ENCODE measurements at regions not wholly inside any gene's neighbourhood (a gene's known extent, or its start where the extent isn't known, plus 50 kb on each side); places are given as distances from the start of the nearest gene placed in this dataset.

DNA sequence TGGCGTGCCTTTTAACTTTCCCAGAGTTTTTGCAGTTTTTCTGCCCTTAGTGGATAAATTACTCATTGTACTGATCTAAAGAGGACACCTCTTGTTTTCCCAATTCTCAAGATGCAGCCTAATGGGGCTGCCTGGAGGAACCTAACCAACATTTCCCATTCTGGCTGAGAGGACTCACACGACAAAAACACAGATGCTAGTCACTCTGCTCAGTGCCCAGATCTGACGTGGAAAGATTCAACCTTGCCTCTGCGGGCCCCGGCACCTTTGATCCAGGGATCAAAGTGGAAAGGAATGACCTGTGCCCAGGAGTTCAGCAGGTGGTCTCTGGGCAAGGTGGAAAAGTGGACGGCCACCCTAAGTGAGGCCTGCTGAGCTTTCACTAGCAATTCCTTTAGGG is 162.4 kb upstream of the FMN2 start:
- DNase-seq (ENCODE audit: extremely low read depth in 1 of 11, low read depth in 9 of 11, low spot score in 4 of 11): no peak

DNA sequence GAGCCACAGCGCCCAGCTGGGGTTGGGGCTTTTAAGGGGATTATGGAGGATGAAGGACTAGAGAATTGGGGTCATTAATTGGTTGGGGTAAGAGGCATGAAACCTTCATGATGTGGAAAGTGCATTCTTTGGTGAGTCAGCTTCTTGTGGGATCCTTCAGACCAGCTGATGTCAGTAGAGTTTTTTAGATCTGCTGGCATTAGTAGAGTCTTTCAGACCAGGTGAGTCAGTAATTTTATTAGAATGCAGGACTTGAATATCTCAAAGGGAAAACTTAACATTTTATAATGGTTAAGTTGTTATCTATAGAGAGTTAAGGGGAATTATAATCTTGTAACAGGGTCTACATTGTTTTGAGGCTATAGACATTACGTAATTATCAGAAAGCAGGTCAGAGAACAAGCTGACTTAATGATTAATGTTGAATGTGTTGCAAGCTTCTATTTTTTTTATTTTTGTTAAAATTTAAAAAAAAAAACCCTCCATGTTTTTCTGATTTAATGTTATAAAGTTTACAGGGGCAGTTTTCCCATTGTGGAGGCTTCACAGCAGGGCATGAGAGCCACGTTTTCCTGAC is 160.9 kb upstream of the FMN2 start:
- no peak for DNase-seq (ENCODE audit: extremely low read depth in 1 of 11, low read depth in 9 of 11, low spot score in 4 of 11)

DNA sequence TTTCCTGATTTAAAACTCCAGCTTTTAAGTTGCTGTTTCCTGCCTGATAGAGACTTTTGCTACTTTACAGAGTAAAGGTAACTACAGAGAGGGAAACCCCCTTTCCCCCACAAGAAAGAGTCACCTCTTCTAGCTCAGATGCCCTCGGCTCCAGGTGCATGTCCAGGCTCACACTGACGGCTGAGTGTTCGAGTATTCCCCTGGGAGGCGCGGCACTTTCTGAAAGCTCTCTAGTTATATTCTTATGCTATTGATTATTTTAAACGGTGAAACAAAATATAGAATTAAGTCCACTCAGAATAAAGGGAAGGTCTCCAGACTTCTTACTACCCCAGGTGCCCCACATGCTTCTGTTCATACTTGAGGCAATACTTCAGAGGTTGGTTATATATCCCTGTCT is 160.3 kb upstream of the FMN2 start:
- no peak for DNase-seq (ENCODE audit: extremely low read depth in 1 of 11, low read depth in 9 of 11, low spot score in 4 of 11)

DNA sequence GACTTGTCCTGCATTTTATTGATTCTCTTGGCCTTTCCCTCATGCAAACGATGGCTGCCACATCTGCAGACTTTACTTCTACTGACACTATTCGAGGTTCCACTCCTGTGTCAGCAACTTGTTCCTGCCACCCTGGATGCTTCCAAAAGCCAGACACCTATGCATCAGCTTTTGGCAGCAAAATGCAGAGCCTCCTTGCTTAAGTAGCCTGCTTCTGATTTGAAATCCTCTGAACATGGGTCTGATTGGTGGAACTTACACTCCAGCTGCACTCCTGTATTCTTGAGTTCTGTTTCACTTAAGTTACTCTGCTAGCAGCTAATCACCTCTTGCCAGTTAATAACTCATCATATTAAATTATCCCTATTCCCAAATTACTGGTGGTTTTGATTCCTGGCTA is 152.1 kb upstream of the FMN2 start:
- DNase-seq (ENCODE audit: extremely low read depth in 1 of 11, low read depth in 9 of 11, low spot score in 4 of 11): no peak

DNA sequence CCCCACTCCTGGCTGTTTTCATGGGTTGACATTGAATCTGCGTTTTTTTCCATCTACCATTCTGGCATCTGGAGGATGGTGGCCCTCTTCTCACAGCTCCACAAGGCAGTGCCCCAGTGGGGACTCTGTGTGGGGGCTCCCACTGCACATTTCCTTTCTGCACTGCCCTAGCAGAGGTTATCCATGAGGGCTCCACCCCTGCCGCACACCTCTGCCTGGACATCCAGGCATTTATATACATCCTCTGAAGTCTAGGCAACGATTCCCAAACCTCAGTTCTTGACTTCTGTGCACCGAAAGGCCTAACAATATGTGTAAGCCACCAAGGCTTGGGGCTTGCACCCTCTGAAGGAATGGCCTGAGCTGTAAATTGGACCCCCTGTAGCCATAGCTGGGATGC is 147.9 kb upstream of the FMN2 start:
- no peak for DNase-seq (ENCODE audit: extremely low read depth in 1 of 11, low read depth in 9 of 11, low spot score in 4 of 11)

DNA sequence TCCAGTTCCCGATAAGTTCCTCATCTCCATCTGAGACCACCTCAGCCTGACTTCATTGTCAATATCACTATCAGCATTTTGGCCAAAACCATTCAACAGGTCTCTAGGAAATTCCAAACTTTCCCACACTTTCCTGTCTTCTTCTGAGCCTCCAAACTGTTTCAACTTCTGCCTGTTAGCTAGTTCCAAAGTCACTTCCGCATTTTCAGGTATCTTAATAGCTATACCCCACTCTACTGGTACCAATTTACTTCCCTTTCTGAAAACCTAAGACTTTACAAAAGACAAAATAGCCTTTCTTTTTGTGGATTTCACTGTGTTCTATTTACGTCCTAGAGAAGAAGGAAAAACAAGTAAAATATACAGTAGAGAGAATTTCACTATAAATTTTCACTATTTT is 147.0 kb upstream of the FMN2 start:
- no peak for DNase-seq (ENCODE audit: extremely low read depth in 1 of 11, low read depth in 9 of 11, low spot score in 4 of 11)

DNA sequence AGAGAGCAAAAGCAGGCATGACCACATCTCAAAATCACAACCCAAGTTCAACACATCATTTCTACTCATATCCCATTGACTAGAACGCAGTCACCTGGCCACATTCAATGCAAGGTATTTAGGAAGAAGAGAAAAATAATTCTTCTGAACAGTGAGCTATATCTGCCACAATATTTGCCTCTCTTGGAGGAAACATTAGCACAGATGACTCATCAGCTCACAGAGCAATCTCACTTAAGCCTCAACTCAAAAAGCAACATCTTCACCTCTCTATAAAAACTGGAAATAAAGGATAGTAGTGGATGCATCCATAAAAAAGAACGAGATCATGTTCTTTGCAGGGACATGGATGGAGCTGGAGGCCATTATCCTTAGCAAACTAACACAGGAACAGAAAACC is 143.9 kb upstream of the FMN2 start:
- no peak for DNase-seq (ENCODE audit: extremely low read depth in 1 of 11, low read depth in 9 of 11, low spot score in 4 of 11)

DNA sequence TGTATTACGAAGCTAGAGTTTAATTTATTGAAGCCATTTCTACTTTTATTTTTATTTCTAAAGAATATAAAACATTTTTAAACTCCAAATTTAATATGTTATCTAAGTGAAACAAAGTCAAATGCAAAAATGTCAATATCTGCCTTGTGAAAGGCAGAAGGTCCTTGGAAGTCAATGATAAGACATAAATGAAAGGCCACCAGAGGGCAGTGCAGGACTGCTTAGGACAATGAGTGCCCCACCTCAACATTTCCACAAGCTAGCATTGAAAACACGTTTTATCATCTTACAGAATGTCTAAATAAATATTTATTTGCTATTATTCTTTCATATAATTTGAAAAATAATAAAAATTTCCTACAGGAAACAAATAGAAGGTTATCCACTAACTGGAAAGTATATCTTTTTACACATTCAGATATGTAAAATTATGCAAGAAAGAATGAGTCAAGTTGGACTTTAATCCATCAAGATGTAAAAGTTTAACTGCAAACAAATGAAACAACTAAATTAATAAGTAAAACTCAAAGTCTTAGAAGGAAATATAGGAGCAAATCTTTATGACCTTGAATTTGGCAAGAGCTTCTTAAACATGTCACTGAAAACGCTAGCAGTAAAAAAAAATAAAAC is 140.1 kb upstream of the FMN2 start:
- peak in 9 of 11 donors; percentile 41 to 72 (median 59) for DNase-seq (ENCODE audit: extremely low read depth in 1 of 11, low read depth in 9 of 11, low spot score in 4 of 11)

DNA sequence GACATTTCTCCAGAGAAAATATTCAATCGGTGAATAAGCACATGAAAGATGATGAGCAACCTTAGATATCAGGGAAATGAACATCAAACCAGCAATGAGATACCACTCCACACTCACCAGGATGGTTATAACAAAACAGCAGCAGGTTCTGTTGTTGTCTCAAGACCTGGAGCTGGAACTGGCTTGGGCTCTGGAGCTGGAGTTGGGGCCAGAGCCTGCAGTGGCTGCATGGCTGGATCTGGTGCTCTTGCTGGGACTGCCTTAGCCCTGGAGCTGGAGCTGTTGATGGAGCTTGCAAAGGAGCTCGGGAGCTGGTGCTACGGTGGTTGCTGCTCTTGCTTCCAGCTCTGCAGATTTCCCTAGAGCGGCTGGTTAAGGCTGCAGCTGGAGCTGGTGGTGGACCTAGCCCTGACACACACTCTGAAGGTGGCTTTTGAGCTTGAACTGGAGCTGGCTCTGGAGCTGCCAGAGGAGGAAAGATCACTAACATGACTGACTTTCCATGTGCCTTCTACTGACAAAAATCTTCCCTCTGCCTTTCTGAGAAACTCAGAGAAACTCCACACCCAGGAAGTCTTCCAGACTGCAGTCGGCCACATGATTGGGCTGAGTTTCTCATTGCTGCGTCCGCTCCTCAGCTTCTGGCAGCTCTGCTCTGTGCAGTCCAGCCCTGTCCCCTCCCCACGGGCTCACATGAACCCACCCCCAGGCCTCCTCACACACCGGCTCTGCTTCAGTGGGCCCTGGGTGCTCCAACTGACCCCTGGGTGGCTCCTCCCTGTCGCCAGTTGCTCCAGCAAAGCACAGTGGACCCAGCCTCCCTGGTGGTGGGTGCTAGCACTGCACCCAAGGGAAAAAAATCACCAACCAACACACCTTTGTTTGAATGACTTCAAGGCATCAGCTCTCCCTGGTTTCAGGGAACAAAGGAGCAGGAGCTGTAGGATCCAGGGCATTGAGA is 139.1 kb upstream of the FMN2 start:
- peak in 3 of 11 donors; percentile 14 to 41 (median 32) for DNase-seq (ENCODE audit: extremely low read depth in 1 of 11, low read depth in 9 of 11, low spot score in 4 of 11)

DNA sequence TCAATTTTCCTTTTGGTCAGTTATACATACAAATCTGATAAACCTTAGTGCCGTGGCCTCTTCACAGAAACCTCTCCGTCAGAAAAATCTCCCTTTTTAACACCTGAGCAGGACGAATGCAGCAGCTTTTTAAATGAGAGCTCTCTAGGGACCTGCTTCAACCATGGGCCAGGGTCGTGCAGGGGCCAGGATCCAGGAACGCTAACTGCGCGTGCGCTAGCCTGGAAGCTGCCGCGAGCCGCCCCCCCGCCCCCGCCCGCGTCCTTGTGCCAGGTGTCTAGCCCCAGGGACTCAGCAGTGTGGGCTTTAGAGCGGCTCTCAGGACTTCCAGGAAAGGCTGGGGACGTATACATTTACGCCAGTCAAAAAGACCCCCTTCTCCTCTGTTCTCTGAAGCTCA is 136.8 kb upstream of the FMN2 start:
- DNase-seq (ENCODE audit: extremely low read depth in 1 of 11, low read depth in 9 of 11, low spot score in 4 of 11): no peak

DNA sequence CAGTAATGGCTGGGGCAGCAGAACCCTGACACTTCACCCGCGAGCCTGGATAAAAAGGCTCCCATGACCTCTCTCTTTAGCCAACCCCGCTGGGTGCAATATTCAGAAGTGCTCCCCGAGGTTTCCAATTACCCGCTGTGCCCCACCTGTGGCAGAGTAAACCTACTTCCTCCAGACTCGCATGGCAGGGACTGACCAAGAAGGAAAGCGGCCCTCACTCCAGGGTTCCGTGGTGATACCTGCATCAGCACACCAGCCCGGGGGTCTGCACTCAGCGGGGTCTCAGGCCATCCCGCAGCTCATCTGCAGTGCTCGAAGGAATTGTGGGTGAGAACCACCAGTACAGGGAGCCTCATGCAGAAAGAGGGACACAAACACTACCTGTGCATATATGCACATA is 136.3 kb upstream of the FMN2 start:
- no peak for DNase-seq (ENCODE audit: extremely low read depth in 1 of 11, low read depth in 9 of 11, low spot score in 4 of 11)

DNA sequence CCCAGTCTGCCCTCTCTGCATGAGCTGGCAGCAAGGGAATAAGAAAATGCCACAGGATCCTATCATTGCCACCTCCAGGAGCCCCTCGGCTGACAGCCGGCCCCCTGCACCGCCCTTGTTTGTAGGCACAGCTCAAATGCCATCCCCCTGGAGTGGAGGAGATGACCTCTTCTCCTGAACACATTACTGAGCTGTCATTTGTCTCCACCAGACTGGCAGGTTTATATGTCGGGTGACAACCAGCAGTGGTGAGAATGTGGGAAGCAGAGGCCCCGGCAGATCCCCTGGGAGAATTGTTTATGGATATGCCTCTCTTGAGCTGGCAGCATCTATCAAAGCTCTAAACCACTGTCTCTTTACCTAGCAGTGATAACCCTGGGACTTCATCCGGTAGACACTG is 135.4 kb upstream of the FMN2 start:
- DNase-seq (ENCODE audit: extremely low read depth in 1 of 11, low read depth in 9 of 11, low spot score in 4 of 11): peak in 2 of 11 donors; percentile 26 to 33

DNA sequence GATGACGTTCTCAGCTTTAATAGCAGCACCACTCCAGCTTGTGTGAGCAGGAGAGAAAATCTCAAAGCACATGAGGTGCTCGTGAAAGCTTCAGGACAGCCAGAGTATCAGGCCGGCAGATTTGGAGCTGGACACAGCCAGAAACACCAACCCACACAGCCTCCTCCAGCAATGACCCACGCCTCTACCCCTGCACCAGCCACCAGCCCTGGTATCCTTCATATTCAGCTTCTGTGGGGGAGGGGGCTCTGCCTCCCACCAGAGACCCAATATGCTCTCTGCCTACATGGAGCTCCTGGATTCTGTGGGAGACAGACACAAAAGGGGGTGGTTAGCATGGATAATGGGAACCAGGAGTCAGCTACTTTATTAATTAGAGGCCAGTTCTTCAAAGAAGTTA is 133.6 kb upstream of the FMN2 start:
- DNase-seq (ENCODE audit: extremely low read depth in 1 of 11, low read depth in 9 of 11, low spot score in 4 of 11): no peak

DNA sequence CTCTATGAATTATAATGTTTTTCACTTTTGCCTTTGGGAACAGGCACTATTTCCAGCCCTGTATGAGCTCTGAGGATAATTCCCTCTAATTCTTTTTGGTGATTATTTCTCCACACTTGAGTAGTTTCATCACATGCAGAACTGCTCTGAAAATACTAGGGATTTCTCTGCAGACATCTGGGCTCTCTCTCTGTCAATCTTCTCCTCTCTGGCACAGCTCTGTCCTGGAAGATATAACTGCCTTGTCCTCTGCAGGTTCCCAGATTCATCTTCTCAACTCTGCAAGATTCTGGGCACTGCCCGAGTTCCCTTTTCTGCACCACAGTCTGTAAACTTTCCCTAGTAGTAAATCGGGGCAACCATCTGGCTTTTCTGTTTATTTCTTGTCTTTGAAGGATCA is 131.3 kb upstream of the FMN2 start:
- DNase-seq (ENCODE audit: extremely low read depth in 1 of 11, low read depth in 9 of 11, low spot score in 4 of 11): no peak

DNA sequence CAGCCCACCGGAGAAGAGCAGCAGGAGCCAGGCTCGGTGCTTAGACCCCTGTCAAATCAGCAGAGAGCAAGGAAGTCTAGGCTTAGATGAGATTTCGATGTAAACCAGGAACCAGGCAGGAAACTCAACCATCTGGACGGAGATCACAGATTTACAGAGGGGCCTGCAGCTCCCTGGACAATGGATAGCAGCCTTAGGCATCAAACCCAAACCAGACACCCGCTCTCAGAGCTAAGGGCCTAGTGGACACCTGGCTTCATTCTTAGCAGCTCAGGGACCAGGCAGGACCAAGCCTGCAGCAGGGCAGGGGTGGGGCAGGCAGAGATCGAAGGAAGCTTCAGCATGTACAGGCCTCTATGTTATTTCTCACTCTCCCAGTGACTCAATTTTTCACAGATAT is 127.8 kb upstream of the FMN2 start:
- DNase-seq (ENCODE audit: extremely low read depth in 1 of 11, low read depth in 9 of 11, low spot score in 4 of 11): no peak

DNA sequence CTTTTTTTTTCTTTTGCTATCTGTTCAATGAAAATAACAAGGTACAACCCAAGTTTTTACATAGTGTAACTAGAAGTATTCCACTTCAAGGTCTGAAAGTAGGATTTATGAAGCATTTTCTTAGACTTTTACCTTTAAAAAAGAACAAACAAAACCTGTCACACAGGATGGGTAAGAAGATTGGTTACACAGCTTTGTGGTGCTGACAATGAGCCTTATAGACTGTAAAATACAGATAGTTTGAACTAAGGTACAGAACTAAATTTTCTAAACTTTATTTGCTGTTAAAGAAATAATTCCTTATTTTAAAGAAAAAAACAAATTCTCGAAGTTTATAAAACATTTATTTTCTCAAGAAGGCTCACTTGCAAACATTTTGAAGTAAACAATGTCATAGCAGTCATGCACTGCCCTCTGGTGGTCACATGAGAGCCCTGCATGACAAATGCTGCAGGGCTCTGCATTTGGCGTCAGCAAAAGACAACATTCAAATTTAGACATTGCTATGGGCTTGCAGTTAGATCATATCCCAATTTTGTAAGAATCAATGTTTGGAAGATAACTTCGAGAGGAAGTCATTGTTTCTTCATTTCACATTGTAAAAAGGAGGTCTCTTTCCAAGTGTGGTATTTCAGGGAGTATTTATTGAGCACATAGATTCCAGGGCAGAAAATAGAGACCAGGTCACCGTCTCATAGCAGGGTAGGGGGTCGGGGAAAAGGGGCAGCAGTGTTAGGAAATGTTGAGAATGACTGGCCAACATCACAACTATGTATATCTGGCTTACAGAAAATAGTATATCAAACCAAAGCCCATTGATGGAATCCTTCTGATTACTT is 115.3 kb upstream of the FMN2 start:
- peak in 3 of 11 donors; percentile 47 to 56 (median 55) for DNase-seq (ENCODE audit: extremely low read depth in 1 of 11, low read depth in 9 of 11, low spot score in 4 of 11)

DNA sequence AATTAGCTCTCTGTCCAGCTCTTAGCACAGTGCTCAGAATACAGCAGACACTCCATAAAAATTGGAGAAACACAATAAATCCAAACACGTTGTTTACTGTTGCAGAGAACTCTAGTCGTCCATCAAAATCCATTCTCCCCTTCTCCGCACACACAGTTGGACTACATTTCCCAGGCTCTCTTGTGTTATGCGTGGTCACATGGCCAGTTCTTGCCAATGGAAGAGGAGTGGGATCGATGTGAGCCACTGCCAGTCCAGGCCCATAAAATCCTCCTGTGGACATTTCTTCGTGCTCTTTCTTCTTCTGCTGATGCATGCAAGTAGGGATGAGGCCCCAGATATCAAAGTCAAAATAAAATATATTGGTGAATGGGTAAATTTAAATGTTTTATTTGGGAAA is 114.3 kb upstream of the FMN2 start:
- no peak for DNase-seq (ENCODE audit: extremely low read depth in 1 of 11, low read depth in 9 of 11, low spot score in 4 of 11)

DNA sequence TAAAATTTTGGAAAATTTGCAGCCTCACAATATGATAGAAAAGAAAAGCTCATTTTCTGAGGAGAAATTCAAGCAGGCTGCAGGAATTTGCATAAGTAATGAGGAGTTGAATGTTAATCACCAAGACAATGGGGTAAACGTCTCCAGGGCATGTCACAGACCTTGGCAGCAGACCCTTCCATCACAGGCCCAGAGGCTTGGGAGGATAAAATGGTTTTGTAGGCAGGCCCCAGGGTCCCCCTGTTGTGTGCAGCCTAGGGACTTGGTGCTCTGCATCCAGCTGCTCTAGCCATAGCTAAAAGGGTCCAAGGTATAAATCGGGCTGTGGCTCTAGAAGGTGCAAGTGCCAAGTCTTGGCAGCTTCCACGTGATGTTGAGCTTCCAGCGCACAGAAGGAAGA is 112.2 kb upstream of the FMN2 start:
- no peak for DNase-seq (ENCODE audit: extremely low read depth in 1 of 11, low read depth in 9 of 11, low spot score in 4 of 11)

DNA sequence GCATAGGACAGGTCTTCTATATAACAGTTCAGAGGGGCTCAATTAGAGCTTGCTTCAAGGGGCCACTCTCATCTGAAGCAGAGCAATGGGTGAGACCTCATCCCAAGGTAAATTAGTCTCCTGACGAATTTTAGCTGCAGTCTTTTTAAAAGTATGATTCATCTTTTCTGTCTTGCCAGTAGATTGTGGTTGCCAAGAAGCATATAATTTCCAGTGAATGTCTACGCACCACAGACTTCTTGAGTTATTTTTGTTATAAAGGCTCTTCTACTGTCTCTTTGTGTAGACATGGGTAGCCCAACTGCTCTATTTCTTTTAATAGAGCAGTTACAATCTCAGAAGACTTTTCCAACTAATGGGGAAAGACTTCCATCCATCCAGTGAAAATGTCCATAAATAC is 108.9 kb upstream of the FMN2 start:
- no peak for DNase-seq (ENCODE audit: extremely low read depth in 1 of 11, low read depth in 9 of 11, low spot score in 4 of 11)
